Right atrium auricular region (tissue), 2 donors: ENCODE measurements at regions not wholly inside any gene's neighbourhood (a gene's known extent, or its start where the extent isn't known, plus 50 kb on each side); places are given as distances from the start of the nearest gene placed in this dataset.

Source experiments
- DNase-seq: peaks from one replicate; pipeline ENCODE4 v3.0.0-alpha.2; 2019; ENCODE audit warnings: low spot score
- H3K27ac ChIP-seq, 2 donors: fragments of 200-600 bp; sonication (generic); 1 replicate in 1 of 2; 2 replicates in 1 of 2; pipeline ENCODE4 v1.5.1; 2016 to 2019
- H3K27me3 ChIP-seq, 2 donors: fragments of 200-600 bp; sonication (generic); one replicate each; pipeline versions ENCODE4 v1.5.1 to v1.6.0; 2017 to 2019
- H3K36me3 ChIP-seq: fragments of 200-600 bp; sonication (generic); one replicate; pipeline ENCODE4 v1.5.1; 2016
- H3K4me1 ChIP-seq, 2 donors: fragments of 200-600 bp; sonication (generic); one replicate each; pipeline versions ENCODE4 v1.5.1 to v1.6.0; 2017 to 2019
- H3K4me3 ChIP-seq, 2 donors: fragments of 200-600 bp; sonication (generic); 1 replicate in 1 of 2; 2 replicates in 1 of 2; pipeline ENCODE4 v1.5.1; 2017 to 2019; ENCODE audit warnings: mild to moderate bottlenecking in 1 of 2, moderate library complexity in 1 of 2
- H3K9me3 ChIP-seq, 2 donors: fragments of 200-600 bp; sonication (generic); one replicate each; pipeline ENCODE4 v1.5.1; 2019
- CTCF ChIP-seq, 2 donors: fragments of 200-600 bp; sonication (generic); IDR thresholded peaks; one replicate each; pipeline ENCODE4 v1.5.1; 2019; ENCODE audit warnings: antibody characterized with exemption in 2 of 2

- Histone ChIP-seq H3K4me1 (peaks cover 0 to 10% of the 10 kb centered on the region in 2 donors), H3K27me3 (no peaks in the 10 kb centered on the region), H3K36me3 (no peaks in the 10 kb centered on the region), H3K4me3 (no peak overlapping the region), H3K9me3 (no peaks in the 10 kb centered on the region), H3K27ac (no peak overlapping the region)
- DNase-seq: peak; percentile 38
- no peak for TF ChIP-seq CTCF (IDR thresholded peaks at IDR 0.05)
These were observed 359.5 kb upstream of the MGMT start for GRCh38 chr10:129107525-129107924.

GRCh38 chr10:129108378-129108777 lies 358.7 kb upstream of the MGMT start:
- no peak overlapping the region for H3K27ac ChIP-seq
- no peaks in the 10 kb centered on the region for H3K9me3 ChIP-seq
- no peaks in the 10 kb centered on the region for H3K27me3 ChIP-seq
- H3K36me3 ChIP-seq: no peaks in the 10 kb centered on the region
- peak; percentile 38 for DNase-seq
- H3K4me3 ChIP-seq: no peak overlapping the region
- peaks cover 0 to 10% of the 10 kb centered on the region in 2 donors for H3K4me1 ChIP-seq
- no peak for TF ChIP-seq CTCF (IDR thresholded peaks at IDR 0.05)

- no peak for TF ChIP-seq CTCF (IDR thresholded peaks at IDR 0.05)
- DNase-seq: peak; percentile 46
- H3K4me3 ChIP-seq: no peak overlapping the region
- no peaks in the 10 kb centered on the region for H3K9me3 ChIP-seq
- H3K27me3 ChIP-seq: no peaks in the 10 kb centered on the region
- H3K4me1 ChIP-seq: peaks cover 0 to 10% of the 10 kb centered on the region in 2 donors
- no peak overlapping the region for H3K27ac ChIP-seq
- no peaks in the 10 kb centered on the region for H3K36me3 ChIP-seq
These were observed 358.0 kb upstream of the MGMT start for GRCh38 chr10:129108994-129109393.

GRCh38 chr10:129110780-129111179 lies 356.3 kb upstream of the MGMT start:
- H3K9me3 ChIP-seq: no peaks in the 10 kb centered on the region
- H3K4me3 ChIP-seq: no peak overlapping the region
- H3K27me3 ChIP-seq: no peaks in the 10 kb centered on the region
- DNase-seq: no peak
- no peak for TF ChIP-seq CTCF (IDR thresholded peaks at IDR 0.05)
- H3K4me1 ChIP-seq: peaks cover 0 to under 1% of the 10 kb centered on the region in 2 donors
- H3K27ac ChIP-seq: no peak overlapping the region
- H3K36me3 ChIP-seq: no peaks in the 10 kb centered on the region

- Histone ChIP-seq H3K9me3 (no peaks in the 10 kb centered on the region), H3K36me3 (no peaks in the 10 kb centered on the region), H3K4me1 (no peaks in the 10 kb centered on the region), H3K27ac (no peak overlapping the region), H3K27me3 (no peaks in the 10 kb centered on the region), H3K4me3 (no peak overlapping the region)
- TF ChIP-seq CTCF (IDR thresholded peaks at IDR 0.05): no peak
- no peak for DNase-seq
These were observed 355.1 kb upstream of the MGMT start for GRCh38 chr10:129111922-129112321.

- no peak for DNase-seq
- Histone ChIP-seq H3K36me3 (no peaks in the 10 kb centered on the region), H3K27me3 (no peaks in the 10 kb centered on the region), H3K27ac (no peak overlapping the region), H3K4me1 (no peaks in the 10 kb centered on the region), H3K9me3 (no peaks in the 10 kb centered on the region), H3K4me3 (no peak overlapping the region)
- no peak for TF ChIP-seq CTCF (IDR thresholded peaks at IDR 0.05)
These were observed 352.5 kb upstream of the MGMT start for GRCh38 chr10:129114588-129114987.
